ENCODE measurements at regions not wholly inside any gene's neighbourhood (a gene's known extent, or its start where the extent isn't known, plus 50 kb on each side); places are given as distances from the start of the nearest gene placed in this dataset.

DNA sequence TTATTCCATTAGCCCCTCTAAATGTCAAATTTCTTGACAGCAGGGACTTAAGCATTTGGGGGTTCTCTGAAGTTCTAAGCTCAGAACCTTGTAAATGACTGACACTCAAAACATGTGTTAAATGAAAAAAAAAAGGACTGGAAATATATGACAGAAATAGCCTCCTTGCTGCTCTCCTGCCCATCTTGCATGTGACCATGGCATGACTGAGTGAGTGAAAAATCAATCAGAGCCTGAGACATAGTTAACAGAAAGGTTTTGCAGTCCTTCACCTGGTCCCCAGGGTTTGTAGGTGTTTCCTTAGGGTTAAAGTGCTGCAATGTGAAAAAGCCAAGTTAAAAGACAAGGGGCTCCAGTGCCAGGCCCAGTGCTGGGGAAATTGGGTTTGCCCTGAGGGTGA is 168.1 kb downstream of the ZBTB18 start:
- DNase-seq (ENCODE audit: low read depth in 3 of 3, low spot score in 1 of 3): no peak

DNA sequence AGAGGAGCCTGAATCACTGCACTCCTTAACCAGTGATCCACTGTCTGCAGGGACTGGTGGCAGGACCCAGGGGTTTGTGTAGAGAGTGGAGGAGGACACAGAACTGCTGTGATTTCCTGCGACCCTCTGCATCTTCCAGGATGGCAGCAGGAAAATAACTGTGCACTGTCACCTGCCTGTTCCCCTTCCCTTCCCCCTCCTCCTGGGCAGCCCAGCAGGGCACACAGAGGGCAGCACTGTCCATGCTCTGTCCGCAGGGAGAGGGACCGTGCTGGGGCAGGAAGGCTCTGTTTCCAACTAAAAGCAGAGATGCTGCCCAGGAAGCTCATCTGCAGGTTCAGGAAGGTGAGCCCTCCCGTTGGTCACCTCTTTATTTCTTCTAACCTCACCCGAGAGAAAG is 168.7 kb downstream of the ZBTB18 start:
- no peak for DNase-seq (ENCODE audit: low read depth in 3 of 3, low spot score in 1 of 3)

DNA sequence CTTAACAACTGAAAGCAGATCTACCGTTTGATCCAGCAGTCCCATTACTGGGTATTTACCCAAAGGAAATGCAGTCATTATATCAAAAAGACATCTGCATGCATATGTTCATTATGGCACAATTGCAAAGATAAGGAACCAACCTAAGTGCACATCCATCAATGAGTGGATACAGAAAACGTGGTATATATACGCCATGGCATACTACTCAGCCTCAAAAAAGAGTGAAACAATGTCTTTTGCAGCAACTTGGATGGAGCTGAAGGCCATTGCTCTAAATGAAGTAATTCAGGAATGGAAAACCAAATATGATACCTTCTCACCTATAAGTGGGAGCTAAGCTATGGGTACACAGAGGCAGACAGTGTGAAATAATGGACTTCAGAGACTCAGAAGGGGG is 169.3 kb downstream of the ZBTB18 start:
- no peak for DNase-seq (ENCODE audit: low read depth in 3 of 3, low spot score in 1 of 3)

DNA sequence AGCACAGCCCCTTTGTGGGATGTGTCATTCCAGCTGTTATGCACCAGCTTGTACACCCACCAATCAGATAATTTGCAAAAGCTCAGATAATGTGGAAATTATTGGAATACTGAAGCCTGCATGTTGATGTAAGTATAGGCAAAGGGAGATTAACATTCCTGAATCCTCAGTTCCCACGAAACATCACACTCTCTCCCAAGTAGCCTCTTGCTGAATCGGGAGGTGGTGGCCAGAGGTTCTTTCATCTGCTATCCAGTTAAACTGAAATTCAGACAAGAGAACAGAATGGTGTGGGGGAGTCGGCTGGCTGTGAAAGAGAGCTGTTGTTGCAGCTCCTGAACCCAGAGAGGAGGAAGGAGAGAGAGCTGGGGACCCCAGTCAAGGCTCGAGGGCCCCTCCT is 170.9 kb downstream of the ZBTB18 start:
- no peak for DNase-seq (ENCODE audit: low read depth in 3 of 3, low spot score in 1 of 3)

DNA sequence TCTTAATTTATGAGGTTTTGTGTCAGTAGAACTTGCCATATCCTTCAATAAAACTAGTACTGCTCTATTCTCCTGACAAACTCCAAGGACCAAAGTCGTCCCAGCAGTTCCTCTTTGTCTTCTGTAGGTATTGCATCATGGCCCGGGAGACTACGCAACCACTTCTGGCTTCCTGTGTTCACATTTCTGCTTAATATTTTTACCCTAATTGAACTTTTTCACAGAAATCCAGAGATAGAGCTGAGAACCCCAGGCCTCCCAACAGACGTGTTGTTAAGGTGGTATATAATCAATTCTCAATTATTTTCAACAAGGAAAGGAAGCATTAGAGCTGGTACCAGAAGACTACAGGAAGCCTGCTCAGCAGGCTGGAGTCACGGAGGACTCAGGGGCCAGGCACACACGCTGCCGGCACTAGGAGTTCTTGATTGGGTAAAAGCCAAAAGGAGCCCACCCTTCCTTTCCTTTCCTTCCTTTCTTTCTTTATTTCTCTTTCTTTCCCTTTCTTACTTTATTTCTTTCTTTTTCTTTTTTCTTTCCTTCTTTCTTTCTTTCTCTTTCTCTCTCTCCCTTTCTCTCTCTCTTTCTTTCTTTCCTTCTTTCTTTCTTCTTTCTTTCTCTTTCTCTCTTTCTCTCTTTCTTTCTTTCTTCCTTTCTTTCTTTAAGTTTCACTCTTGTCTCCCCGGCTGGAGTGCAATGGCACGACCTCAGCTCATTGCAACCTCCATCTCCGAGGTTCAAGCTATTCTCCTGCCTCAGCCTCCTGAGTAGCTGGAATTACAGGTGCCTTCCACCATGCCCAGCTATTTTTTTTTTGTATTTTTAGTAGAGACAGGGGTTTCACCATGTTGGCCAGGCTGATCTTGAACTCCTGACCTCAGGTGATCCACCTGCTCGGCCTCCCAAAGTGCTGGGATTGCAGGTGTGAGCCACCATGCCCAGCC is 173.7 kb downstream of the ZBTB18 start:
- DNase-seq (ENCODE audit: low read depth in 3 of 3, low spot score in 1 of 3): no peak

DNA sequence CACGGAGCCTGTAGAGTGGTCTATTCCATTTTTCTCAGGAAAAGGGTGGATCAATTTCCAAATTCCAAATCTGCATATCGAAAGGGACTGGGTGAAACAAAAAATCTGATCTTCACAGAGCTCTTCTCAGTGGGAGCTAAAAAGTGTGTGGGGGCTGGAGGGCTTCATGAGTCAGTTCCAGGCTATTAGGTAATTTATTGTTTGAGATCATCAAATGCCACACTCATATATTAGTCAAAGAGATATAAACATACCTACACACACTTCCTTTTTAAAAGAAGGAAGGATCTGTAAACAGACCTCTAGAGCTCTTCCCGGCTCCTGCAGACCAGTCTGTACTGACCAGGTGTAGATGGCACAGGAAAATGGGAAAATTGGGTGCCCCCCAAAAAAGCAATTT is 175.4 kb downstream of the ZBTB18 start:
- no peak for DNase-seq (ENCODE audit: low read depth in 3 of 3, low spot score in 1 of 3)

DNA sequence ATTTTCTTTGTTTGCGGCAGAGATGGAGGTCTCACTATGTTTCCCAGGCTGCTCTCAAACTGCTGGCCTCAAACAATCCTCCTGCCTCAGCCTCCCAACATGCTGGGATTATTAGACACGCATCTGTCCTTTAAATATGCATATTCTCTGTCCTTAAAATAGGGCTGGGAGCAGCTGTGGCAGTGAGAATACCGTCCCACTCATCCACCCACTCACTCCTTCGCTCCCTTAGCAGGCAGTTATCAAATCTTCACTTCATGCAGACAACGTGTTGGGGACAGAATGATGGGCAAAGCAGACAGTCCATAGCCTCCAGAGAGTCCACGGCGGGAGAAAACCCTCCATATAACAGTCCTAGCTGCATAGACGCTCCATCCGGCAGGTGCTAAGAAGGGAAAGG is 179.4 kb downstream of the ZBTB18 start:
- no peak for DNase-seq (ENCODE audit: low read depth in 3 of 3, low spot score in 1 of 3)

DNA sequence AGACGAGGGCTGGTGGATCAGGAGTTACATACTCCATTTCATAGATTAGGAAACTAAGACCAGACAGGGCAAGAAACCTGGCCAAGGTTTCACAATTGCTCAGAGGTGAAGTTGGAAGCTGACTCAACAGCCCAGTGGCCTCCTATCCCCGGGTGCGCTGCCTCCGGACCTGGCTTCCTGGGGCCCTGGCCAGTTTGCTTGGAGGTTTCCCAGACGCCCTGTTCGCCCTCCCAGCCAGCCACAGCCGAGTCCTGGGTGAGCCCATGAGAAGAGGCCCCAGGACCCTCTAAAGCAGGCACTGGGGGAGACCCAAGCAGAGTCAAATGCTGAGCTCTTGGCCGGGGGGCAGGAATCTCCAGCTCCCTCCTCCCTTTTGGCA is 180.1 kb downstream of the ZBTB18 start:
- DNase-seq (ENCODE audit: low read depth in 3 of 3, low spot score in 1 of 3): no peak

DNA sequence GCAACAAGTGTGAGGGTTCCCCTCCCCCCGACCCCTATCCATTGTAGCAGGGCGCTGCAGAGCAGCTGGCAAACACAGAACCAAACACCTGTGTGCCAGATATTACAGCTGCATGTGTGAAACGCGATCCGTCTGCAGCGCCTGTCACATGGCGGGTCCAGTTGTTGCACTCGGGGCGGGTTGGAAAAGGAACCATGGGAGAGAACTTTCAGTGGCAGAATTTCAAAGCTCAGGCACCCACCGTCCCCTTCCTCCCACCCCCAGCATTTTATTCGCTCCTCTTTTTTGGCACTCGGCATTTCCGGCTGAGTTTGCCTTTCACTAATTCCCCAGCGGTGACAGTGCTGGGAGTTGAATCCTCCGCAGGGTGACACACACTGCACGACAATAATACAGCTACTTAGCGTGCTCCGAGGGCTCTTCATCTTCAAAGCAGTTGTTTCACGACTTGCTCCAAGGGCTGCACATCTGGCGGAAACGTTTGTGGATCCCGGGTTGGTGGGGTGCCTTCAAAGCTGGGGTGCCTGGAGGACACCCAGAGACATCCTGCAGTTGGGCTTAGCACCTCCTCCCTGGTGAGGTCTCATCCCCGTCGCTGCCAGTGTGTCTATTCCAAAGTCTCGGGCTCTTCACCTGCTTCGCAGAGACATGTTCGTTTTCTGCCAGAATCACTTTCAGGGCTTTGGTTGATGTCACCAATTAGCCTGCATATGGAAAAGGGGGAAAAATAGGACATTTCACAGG is 180.7 kb downstream of the ZBTB18 start:
- DNase-seq (ENCODE audit: low read depth in 3 of 3, low spot score in 1 of 3): no peak

DNA sequence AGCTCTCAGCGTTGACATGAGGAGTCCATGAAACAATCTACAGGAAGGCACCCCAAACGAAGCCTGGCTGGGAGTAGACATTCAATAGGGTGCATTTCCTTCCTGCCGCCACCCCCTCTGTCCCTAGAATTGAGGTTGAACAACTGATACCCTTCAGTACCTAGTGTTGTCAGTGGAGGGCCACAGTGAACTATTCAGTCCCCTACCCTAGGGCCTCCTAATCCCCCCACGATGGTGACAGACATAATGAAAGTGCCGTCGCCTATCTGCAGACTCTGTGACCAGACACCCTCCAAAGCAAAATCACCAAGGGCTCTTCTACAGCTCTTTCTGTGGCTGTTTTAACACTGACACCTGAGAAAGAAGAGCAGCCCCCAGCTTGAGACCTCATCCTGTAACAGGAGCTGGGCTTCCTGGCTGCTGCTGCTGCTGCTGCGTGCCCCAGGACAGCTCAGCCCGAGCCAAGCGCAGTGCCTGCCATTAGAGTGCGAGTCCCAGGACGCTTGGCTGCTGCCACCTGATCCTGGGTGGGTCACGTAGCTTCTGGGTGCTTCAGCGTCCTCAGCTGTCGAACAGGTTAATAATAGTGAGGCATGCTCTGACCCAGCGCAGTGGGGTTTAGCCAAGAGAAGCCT is 183.0 kb downstream of the ZBTB18 start:
- DNase-seq (ENCODE audit: low read depth in 3 of 3, low spot score in 1 of 3): no peak

DNA sequence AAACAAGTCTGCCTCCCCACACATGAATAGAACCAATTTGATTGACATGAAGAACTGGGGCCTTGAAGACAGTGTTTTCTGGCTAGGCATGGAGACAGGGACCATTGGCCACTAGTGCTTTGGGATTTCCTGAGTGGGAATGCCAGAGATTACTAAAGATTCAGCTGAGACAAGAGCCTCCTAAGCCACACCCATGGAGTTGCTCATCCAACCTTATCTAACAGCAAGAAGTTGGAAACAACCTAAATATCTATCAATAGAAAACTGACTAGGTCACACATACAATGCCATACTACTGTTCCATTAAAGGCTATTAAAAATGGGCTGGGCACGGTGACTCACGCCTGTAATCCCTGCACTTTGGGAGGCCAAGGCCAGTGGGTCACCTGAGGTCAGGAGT is 184.1 kb downstream of the ZBTB18 start:
- no peak for DNase-seq (ENCODE audit: low read depth in 3 of 3, low spot score in 1 of 3)

DNA sequence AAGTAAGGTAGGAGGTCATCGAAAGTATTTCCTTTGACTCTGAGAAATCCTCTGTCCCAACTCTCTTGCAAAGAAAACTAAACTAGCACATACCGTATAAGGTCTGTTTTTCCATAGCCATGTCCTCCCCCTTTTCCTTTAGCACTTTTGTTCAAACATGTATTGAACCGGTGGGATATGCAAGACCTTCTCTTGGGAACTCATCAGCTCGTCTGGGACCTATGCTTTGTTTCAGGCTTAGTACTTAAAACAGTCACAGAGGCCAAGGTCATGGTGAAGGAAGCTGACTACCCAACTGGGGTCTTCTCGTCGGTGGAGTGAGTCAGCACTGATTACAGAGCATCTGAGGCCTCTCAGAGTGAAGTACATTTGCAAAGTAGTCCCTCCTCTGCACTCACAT is 185.0 kb downstream of the ZBTB18 start:
- no peak for DNase-seq (ENCODE audit: low read depth in 3 of 3, low spot score in 1 of 3)

DNA sequence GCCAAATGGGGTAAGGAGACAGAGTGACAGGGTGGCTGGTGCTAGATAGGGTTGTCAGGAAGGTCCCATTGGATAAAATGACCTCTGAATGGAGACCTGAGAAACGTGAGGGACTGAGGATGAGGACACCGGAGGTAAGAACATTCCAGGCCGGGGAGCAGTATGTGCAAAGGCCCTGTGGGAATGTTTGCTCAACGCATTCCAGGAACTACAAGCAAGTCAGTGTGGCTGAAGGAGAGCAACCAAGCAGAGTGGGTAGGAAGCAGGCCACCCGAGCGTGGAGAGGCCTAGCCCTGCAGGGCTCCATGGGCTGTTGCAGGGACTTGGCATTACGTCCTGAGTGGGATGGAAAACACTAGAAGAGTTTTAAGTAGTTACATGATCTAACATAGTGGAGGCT is 185.6 kb downstream of the ZBTB18 start:
- no peak for DNase-seq (ENCODE audit: low read depth in 3 of 3, low spot score in 1 of 3)

DNA sequence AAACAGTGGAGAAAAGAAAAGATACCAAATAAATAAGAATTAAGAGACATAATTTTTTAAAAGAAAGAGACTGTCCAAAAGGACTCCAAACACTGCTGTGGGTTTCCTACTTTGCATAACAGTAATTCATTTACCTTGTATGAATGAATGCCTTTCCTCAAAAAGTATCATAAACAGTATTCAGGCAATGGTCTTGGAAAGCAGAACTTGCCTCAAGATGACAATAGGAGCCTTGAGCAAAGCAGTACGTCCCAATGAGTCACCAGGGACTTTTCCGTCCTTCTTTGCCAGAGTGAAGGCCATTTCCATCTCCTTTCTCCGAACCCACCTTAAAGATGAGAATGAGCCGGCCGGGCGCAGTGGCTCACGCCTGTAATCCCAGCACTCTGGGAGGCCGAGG is 186.4 kb downstream of the ZBTB18 start:
- DNase-seq (ENCODE audit: low read depth in 3 of 3, low spot score in 1 of 3): no peak

DNA sequence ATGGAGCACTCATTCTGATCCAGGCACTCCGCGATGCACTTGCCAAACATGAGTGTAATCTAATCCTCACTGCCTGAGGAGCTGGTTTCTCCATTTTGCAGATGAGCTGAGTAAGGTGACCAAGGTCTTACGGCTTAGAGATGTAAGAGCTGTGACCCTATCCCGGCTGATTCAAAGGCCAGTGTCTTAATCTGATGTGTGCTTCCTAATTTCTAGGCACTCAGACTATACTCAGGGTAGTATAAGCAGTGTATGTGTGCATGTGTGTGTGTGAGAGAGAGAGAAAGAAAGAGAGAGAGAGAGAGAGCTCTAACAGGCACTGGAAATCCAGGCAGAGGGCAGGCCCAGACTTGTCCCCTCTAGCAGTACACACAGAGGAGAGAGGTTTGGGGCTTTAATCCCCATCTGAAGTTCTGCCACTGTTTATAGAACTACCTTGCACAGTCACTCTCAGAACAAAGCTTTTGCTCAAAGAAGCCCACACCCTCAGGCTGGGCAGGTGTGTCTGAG is 188.2 kb downstream of the ZBTB18 start:
- no peak for DNase-seq (ENCODE audit: low read depth in 3 of 3, low spot score in 1 of 3)

DNA sequence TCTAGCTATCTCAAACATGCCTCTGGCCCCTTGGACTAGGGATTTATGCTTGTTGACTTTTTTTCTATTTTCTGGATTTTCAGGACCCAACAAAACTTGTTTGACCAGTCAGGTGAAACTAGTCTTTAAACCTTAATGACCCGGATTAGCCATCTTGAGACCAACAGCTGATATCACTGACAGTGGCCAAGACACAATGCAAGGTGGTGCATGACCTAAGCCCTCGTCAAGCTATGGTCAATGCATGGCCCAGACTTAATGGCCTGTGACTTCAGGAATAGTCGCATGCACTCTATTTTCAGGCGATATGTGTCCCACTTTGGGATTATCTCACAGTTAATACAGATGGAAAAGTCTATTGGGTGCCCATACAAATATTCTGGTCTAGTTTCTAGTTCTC is 190.4 kb downstream of the ZBTB18 start:
- DNase-seq (ENCODE audit: low read depth in 3 of 3, low spot score in 1 of 3): no peak

DNA sequence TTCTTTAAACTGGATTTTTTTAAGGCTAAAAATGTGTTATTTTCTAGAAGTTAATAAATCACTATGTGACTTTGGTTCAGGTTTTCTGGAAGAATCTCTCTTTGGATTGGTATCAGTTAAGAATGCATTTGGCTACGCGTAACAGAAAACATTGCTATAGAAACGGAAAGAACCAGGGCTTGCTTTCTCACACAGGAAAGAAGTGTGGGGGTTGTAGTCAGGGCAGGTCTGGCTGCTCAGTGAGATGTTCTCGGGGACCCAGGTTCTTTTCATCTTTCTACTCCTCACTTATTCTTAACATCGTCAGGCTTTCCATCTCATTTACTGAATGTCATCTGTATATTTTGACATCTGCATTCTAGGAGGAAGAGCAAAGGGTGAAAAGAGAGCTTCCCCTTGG is 191.4 kb downstream of the ZBTB18 start:
- DNase-seq (ENCODE audit: low read depth in 3 of 3, low spot score in 1 of 3): no peak

DNA sequence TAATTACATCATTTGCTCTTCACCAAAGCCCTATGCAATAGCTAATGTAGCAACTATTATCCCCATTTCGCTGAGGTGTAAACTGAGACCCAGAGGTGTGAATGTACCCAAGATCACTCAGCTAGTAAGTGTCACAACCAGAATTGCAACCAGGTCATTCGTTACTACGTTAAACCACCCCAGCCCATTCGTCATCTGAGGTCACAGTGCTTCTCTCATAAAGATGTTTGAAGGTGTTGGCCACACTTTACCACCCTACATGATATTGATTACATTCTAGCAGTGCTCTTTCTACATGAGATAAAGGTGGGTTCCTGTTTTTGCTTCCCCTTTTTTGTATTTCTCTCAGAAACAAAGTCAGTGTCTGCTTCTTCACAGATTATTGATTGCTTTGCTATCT is 195.3 kb downstream of the ZBTB18 start:
- DNase-seq (ENCODE audit: low read depth in 3 of 3, low spot score in 1 of 3): no peak

DNA sequence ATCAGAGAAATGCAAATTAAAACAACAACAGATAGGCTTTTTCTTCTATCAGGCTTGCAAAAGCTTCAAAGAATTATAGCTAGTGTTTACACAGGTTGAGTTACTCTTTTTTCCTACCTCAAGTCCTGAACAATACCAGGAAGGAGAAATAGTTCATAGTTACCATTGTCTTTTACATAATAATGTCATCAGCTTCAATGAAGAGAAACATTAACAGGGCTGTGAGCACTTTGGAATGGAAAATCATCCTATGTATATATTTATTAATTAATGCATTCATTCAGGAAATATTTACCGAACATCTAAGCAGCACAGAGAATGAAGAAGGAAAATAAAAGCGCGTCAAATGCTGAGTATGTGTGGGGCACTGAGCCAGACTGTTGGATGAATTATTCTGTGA is 197.3 kb downstream of the ZBTB18 start:
- DNase-seq (ENCODE audit: low read depth in 3 of 3, low spot score in 1 of 3): no peak

DNA sequence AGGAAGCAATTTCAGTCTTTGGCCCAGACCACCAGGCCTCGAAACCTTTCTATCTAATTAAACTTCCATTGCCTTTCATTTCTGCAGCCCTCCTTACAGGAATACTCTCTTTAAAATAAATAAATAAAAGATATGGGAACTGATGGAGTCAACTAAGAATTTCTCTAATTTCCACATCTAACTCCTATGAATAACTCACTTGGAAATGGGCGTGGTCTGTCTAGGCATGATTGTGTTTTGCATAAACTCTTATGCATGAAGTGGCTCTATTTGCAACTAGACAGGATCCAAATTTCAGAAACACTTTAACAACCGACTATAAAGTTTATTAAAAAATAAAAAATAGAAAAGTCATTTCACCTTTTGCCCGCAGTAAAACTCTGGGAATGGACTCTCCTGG is 199.5 kb downstream of the ADSS2 start:
- DNase-seq (ENCODE audit: low read depth in 3 of 3, low spot score in 1 of 3): no peak

DNA sequence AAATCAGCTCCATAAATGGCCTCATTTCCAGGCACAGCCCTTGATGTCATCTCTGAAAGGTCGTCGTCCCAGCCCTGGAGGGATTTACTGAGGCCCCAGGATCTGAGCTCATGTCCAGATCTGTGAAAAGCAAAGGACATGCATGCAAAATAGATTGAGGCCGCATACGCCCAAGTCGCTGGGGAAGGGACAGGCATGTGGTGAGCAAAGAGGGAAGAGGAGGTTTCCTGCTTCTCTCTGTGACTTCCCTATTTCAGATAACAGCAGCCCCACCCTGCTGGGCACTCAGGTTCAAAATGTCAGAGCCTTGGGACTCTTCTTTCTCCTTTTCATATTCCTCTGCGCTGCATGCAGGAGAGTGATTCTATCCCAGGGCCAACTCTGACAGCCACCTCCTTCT is 197.2 kb downstream of the ADSS2 start:
- DNase-seq (ENCODE audit: low read depth in 3 of 3, low spot score in 1 of 3): no peak

DNA sequence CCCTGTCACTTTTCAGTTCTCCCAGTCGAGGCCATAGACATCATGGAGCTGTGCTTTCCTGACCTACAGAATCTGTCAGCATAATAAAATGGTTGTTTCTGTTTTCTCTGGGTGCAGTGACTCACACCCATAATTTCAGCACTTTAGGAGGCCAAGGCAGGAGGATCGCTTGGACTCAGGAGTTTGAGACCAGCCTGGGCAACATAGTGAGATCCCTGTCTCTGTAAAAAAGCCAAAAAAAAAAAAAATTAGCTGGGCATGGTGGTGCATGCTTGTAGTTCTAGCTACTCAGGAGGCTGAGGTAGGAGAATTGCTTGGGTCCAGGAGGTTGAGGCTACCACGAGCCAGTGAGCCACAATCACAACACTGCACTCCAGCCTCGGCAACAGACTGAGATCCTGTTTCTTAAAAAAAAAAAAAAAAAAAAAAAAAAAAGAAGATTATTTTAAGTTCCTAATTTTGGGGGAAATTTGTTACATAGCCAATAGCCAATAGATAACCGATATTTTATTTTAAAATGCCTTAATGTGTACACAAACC is 196.2 kb downstream of the ADSS2 start:
- no peak for DNase-seq (ENCODE audit: low read depth in 3 of 3, low spot score in 1 of 3)

Data from stimulated activated CD4-positive, alpha-beta T cell treated with anti-CD3 and anti-CD28 coated beads, TNF-alpha, amount 100 ng/mL, for 1 hour (primary cell).